WTC11 (cell line): ENCODE measurements at regions not wholly inside any gene's neighbourhood (a gene's known extent, or its start where the extent isn't known, plus 50 kb on each side); places are given as distances from the start of the nearest gene placed in this dataset.

ENCODE experiments used
- ATAC-seq: fragments of 200-7000 bp; cut with Tn5 transposase; 2 replicates; pipeline ENCODE4 v1.10.0; 2021; ENCODE audit warnings: mild to moderate bottlenecking, moderate library complexity
- CTCF ChIA-PET: fragments of 300-600 bp; sonication (Branson Sonifier 250); formaldehyde crosslinking; loops from one replicate; lab custom pipeline; 2021; ENCODE audit warnings: antibody characterized with exemption; lab: Charles Lee
- POLR2A ChIA-PET: fragments of 350-600 bp; sonication (Branson Sonifier 250); formaldehyde crosslinking; loops from one replicate; lab custom pipeline; 2021; ENCODE audit warnings: antibody characterized with exemption; lab: Charles Lee
- DNase-seq: peaks from one replicate; pipeline ENCODE4 v3.0.0; 2021; ENCODE audit warnings: low spot score
- H3K27ac Mint-ChIP-seq: 2 replicates; pipeline ENCODE4 v1.8.0; 2021; ENCODE audit warnings: mixed read lengths
- H3K27me3 Mint-ChIP-seq: 2 replicates; pipeline ENCODE4 v1.8.0; 2021; ENCODE audit warnings: low read depth, mild to moderate bottlenecking, moderate library complexity, mixed read lengths
- H3K36me3 Mint-ChIP-seq: 2 replicates; pipeline ENCODE4 v1.8.0; 2021; ENCODE audit warnings: mixed read lengths
- H3K4me1 Mint-ChIP-seq: 2 replicates; pipeline ENCODE4 v1.8.0; 2022; ENCODE audit warnings: mixed read lengths
- H3K4me3 Mint-ChIP-seq: 2 replicates; pipeline ENCODE4 v1.8.0; 2021; ENCODE audit warnings: mild to moderate bottlenecking, moderate library complexity, mixed read lengths
- H3K9me3 Mint-ChIP-seq: 2 replicates; pipeline ENCODE4 v1.8.0; 2021; ENCODE audit warnings: mixed read lengths
- CREB1 ChIP-seq: sonication (generic); formaldehyde crosslinking; IDR thresholded peaks from 2 replicates; pipeline ENCODE4 v1.8.0; 2023; ENCODE audit warnings: mild to moderate bottlenecking, missing genetic modification reagents
- ESRRA ChIP-seq: sonication (generic); formaldehyde crosslinking; IDR thresholded peaks from 2 replicates; pipeline ENCODE4 v1.8.1; 2022; ENCODE audit warnings: mild to moderate bottlenecking, missing genetic modification reagents, borderline replicate concordance
- FOXJ3 ChIP-seq: sonication (generic); formaldehyde crosslinking; IDR thresholded peaks from 2 replicates; pipeline ENCODE4 v1.9.0; 2021; ENCODE audit warnings: missing genetic modification reagents, mild to moderate bottlenecking, borderline replicate concordance
- GABPB1 ChIP-seq: sonication (generic); formaldehyde crosslinking; IDR thresholded peaks from 2 replicates; pipeline ENCODE4 v1.8.1; 2023; ENCODE audit warnings: mild to moderate bottlenecking, missing genetic modification reagents
- NR2C2 ChIP-seq: sonication (generic); formaldehyde crosslinking; IDR thresholded peaks from 2 replicates; pipeline ENCODE4 v1.8.0; 2022; ENCODE audit warnings: mild to moderate bottlenecking, missing genetic modification reagents
- NR3C1 ChIP-seq: sonication (generic); formaldehyde crosslinking; conservative IDR thresholded peaks from 2 replicates; pipeline ENCODE4 v1.8.1; 2023; ENCODE audit warnings: low read depth, mild to moderate bottlenecking, missing genetic modification reagents
- SMAD3 ChIP-seq: sonication (generic); formaldehyde crosslinking; IDR thresholded peaks from 2 replicates; pipeline ENCODE4 v1.8.0; 2022; ENCODE audit warnings: missing genetic modification reagents, mild to moderate bottlenecking, borderline replicate concordance
- TEAD1 ChIP-seq: sonication (generic); formaldehyde crosslinking; IDR thresholded peaks from 2 replicates; pipeline ENCODE4 v1.8.0; 2022; ENCODE audit warnings: mild to moderate bottlenecking, missing genetic modification reagents
- TP53 ChIP-seq: sonication (generic); formaldehyde crosslinking; IDR thresholded peaks from 2 replicates; pipeline ENCODE4 v1.8.1; 2023; ENCODE audit warnings: mild to moderate bottlenecking, missing genetic modification reagents
- ZNF232 ChIP-seq: sonication (generic); formaldehyde crosslinking; IDR thresholded peaks from 2 replicates; pipeline ENCODE4 v1.8.0; 2022; ENCODE audit warnings: mild to moderate bottlenecking, missing genetic modification reagents
- ZNF263 ChIP-seq: sonication (generic); formaldehyde crosslinking; IDR thresholded peaks from 2 replicates; pipeline ENCODE4 v1.8.1; 2022; ENCODE audit warnings: low read depth, mild to moderate bottlenecking, moderate library complexity, missing genetic modification reagents
- ZNF671 ChIP-seq: fragments of 250-450 bp; sonication (Bioruptor Pico); IDR thresholded peaks from 2 replicates; pipeline ENCODE4 v1.8.0; 2021; ENCODE audit warnings: mild to moderate bottlenecking
- TF ChIP-seq, protein P1 (sequence below): fragments of 200-600 bp; IDR thresholded peaks from 2 replicates; pipeline ENCODE4 v1.8.0; 2022; ENCODE audit warnings: antibody characterized with exemption
- TF ChIP-seq, protein P2 (sequence below): sonication (generic); formaldehyde crosslinking; conservative IDR thresholded peaks from 2 replicates; pipeline ENCODE4 v1.8.1; 2022; ENCODE audit warnings: mild to moderate bottlenecking, missing genetic modification reagents
- TF ChIP-seq, protein P3 (sequence below): sonication (generic); formaldehyde crosslinking; IDR thresholded peaks from 2 replicates; pipeline ENCODE4 v1.8.1; 2023; ENCODE audit warnings: mild to moderate bottlenecking, missing genetic modification reagents, moderate library complexity
- TF ChIP-seq, protein P4 (sequence below): sonication (generic); formaldehyde crosslinking; IDR thresholded peaks from 2 replicates; pipeline ENCODE4 v1.8.0; 2022; ENCODE audit warnings: mild to moderate bottlenecking, missing genetic modification reagents
- TF ChIP-seq, protein P5 (sequence below): sonication (generic); formaldehyde crosslinking; IDR thresholded peaks from 2 replicates; pipeline ENCODE4 v1.8.1; 2023; ENCODE audit warnings: mild to moderate bottlenecking, missing genetic modification reagents
- TF ChIP-seq, protein P6 (sequence below): fragments of 250-450 bp; sonication (Bioruptor Pico); IDR thresholded peaks from 2 replicates; pipeline ENCODE4 v2.1.2; 2022; ENCODE audit warnings: mild to moderate bottlenecking, moderate library complexity
- TF ChIP-seq, protein P7 (sequence below): sonication (generic); formaldehyde crosslinking; IDR thresholded peaks from 2 replicates; pipeline ENCODE4 v1.8.0; 2022; ENCODE audit warnings: mild to moderate bottlenecking, missing genetic modification reagents
- TF ChIP-seq, protein P8 (sequence below): fragments of 250-450 bp; sonication (Bioruptor Pico); IDR thresholded peaks from 2 replicates; pipeline ENCODE4 v1.9.0; 2021; ENCODE audit warnings: moderate library complexity, mild to moderate bottlenecking, inconsistent platforms, borderline replicate concordance

DNA sequence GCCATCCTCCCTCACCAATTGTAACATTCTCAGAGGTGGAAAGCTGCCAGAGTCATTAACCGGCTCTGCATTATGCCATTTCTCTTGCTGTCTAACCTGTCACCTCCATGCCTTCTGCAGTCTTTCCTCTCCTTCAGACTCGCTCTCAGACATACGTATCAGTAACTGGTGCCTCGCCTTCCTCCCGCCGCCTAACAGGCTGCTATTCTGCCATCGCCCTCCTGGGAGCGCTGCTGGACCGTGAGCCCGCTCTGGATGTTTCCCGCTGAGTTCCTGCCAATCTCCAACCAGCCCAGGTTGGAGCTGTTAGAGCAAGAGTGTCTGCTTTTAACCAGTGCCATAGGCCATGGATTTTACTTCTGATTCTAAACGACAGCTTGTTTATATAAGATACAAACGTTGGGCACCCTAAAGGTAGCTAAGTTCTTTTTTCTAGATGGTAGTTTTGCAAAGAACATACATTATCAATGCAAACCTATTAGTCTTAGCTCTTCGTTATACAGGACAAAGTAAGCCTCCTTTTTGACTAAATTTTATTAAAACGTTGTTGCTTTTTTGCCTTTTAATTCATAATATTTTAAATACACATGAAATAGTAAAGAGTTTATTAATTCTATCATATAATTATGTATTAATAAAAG lies 59.5 kb upstream of the NEIL3 start:
- Mint-ChIP-seq H3K4me1 (peaks cover 4% of the 10 kb centered on the region), H3K27me3 (no peaks in the 10 kb centered on the region), H3K9me3 (no peaks in the 10 kb centered on the region), H3K4me3 (no peak overlapping the region), H3K36me3 (no peaks in the 10 kb centered on the region), H3K27ac (no peak overlapping the region; the same call in 1 of the 2 replicates)
- TF ChIP-seq, protein P1, sequence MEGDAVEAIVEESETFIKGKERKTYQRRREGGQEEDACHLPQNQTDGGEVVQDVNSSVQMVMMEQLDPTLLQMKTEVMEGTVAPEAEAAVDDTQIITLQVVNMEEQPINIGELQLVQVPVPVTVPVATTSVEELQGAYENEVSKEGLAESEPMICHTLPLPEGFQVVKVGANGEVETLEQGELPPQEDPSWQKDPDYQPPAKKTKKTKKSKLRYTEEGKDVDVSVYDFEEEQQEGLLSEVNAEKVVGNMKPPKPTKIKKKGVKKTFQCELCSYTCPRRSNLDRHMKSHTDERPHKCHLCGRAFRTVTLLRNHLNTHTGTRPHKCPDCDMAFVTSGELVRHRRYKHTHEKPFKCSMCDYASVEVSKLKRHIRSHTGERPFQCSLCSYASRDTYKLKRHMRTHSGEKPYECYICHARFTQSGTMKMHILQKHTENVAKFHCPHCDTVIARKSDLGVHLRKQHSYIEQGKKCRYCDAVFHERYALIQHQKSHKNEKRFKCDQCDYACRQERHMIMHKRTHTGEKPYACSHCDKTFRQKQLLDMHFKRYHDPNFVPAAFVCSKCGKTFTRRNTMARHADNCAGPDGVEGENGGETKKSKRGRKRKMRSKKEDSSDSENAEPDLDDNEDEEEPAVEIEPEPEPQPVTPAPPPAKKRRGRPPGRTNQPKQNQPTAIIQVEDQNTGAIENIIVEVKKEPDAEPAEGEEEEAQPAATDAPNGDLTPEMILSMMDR, result peak; percentile 86
- TF ChIP-seq, protein P2, sequence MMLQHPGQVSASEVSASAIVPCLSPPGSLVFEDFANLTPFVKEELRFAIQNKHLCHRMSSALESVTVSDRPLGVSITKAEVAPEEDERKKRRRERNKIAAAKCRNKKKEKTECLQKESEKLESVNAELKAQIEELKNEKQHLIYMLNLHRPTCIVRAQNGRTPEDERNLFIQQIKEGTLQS (CRISPR knock-in tag), result no peak
- CTCF ChIA-PET, result interaction anchor here (0.6 to 1.9 kb wide), 41 partner anchors 14 to 592 kb away, joined by 3 to 46 read pairs (median 4); partner anchors contain the start of genes AGA and NEIL3
- POLR2A ChIA-PET, result interaction anchor here (0.6 kb wide), 1 partner anchor 98 kb away, joined by 3 read pairs; no protein-coding TSS in a partner anchor
- ATAC-seq (peak; percentile 99), DNase-seq (peak; percentile 79)

DNA sequence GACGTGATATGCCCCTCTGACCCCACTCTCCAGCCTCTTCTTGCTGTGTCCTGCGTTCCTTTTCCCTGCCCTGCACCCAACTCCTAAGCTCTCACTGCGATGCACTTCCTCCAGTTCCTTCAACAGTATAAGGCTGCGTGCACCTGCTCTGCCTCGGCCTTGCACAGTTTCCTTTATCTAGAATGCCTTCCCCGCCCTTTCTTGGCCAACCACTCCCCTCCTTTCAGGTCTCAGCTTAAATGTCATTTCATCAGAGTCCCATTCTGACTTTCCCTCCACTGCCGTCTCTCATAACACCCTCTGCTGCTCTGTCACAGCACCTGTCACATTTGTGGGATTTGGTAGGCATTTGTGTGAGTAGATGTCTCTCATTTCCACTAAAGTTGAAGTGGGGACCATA lies 58.4 kb upstream of the NEIL3 start:
- TF ChIP-seq CREB1, result no peak
- Mint-ChIP-seq H3K4me1 (peaks cover 12% of the 10 kb centered on the region), H3K9me3 (no peaks in the 10 kb centered on the region), H3K4me3 (no peak overlapping the region), H3K27ac (no peak overlapping the region), H3K27me3 (no peaks in the 10 kb centered on the region), H3K36me3 (no peaks in the 10 kb centered on the region)
- DNase-seq (no peak), ATAC-seq (no peak)
- POLR2A ChIA-PET, result no interaction called here
- CTCF ChIA-PET, result interaction anchor here (0.7 to 1.9 kb wide), 5 partner anchors 13 to 204 kb away, joined by 3 to 46 read pairs (median 12); partner anchors contain the start of gene AGA

DNA sequence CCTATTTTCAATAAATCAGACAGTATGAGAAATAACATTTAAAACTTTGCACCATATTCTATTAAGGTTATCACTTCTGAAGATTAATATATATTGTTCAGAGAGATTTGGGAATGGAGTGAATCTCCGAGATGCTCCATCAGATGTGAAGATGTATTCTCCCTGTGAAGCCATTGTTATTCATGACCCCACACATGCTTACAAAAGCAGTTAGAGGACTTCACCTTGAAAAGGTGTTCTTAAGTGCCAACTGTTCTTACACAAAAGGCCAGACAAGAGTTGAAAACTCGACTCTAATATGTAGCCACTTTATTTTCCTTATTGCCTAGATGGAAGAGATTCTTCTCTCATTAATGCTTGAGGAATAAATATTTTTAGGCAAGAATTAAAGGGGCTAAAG lies 54.3 kb upstream of the NEIL3 start:
- DNase-seq, result no peak
- no peak for TF ChIP-seq ZNF671 (CRISPR knock-in tag)
- no peak for TF ChIP-seq GABPB1 (CRISPR knock-in tag)
- no peak for TF ChIP-seq SMAD3 (CRISPR knock-in tag)
- TF ChIP-seq TEAD1 (CRISPR knock-in tag), result no peak
- TF ChIP-seq, protein P3, sequence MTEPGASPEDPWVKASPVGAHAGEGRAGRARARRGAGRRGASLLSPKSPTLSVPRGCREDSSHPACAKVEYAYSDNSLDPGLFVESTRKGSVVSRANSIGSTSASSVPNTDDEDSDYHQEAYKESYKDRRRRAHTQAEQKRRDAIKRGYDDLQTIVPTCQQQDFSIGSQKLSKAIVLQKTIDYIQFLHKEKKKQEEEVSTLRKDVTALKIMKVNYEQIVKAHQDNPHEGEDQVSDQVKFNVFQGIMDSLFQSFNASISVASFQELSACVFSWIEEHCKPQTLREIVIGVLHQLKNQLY (CRISPR knock-in tag), result no peak
- no peak for TF ChIP-seq ESRRA
- TF ChIP-seq, protein P4, sequence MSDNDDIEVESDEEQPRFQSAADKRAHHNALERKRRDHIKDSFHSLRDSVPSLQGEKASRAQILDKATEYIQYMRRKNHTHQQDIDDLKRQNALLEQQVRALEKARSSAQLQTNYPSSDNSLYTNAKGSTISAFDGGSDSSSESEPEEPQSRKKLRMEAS (CRISPR knock-in tag), result no peak
- no peak for TF ChIP-seq FOXJ3
- no peak for TF ChIP-seq NR2C2 (CRISPR knock-in tag)
- TF ChIP-seq TP53, result no peak
- no peak for TF ChIP-seq ZNF263
- TF ChIP-seq, protein P5, sequence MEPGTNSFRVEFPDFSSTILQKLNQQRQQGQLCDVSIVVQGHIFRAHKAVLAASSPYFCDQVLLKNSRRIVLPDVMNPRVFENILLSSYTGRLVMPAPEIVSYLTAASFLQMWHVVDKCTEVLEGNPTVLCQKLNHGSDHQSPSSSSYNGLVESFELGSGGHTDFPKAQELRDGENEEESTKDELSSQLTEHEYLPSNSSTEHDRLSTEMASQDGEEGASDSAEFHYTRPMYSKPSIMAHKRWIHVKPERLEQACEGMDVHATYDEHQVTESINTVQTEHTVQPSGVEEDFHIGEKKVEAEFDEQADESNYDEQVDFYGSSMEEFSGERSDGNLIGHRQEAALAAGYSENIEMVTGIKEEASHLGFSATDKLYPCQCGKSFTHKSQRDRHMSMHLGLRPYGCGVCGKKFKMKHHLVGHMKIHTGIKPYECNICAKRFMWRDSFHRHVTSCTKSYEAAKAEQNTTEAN (CRISPR knock-in tag), result no peak
- TF ChIP-seq, protein P2 (CRISPR knock-in tag), result no peak
- TF ChIP-seq, protein P6, sequence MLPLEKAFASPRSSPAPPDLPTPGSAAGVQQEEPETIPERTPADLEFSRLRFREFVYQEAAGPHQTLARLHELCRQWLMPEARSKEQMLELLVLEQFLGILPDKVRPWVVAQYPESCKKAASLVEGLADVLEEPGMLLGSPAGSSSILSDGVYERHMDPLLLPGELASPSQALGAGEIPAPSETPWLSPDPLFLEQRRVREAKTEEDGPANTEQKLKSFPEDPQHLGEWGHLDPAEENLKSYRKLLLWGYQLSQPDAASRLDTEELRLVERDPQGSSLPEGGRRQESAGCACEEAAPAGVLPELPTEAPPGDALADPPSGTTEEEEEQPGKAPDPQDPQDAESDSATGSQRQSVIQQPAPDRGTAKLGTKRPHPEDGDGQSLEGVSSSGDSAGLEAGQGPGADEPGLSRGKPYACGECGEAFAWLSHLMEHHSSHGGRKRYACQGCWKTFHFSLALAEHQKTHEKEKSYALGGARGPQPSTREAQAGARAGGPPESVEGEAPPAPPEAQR (CRISPR knock-in tag), result no peak
- TF ChIP-seq ZNF232 (CRISPR knock-in tag), result no peak
- TF ChIP-seq, protein P7, sequence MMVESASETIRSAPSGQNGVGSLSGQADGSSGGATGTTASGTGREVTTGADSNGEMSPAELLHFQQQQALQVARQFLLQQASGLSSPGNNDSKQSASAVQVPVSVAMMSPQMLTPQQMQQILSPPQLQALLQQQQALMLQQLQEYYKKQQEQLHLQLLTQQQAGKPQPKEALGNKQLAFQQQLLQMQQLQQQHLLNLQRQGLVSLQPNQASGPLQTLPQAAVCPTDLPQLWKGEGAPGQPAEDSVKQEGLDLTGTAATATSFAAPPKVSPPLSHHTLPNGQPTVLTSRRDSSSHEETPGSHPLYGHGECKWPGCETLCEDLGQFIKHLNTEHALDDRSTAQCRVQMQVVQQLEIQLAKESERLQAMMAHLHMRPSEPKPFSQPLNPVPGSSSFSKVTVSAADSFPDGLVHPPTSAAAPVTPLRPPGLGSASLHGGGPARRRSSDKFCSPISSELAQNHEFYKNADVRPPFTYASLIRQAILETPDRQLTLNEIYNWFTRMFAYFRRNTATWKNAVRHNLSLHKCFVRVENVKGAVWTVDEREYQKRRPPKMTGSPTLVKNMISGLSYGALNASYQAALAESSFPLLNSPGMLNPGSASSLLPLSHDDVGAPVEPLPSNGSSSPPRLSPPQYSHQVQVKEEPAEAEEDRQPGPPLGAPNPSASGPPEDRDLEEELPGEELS (CRISPR knock-in tag), result no peak
- TF ChIP-seq CREB1, result no peak
- TF ChIP-seq NR3C1 (CRISPR knock-in tag), result no peak
- TF ChIP-seq, protein P8, sequence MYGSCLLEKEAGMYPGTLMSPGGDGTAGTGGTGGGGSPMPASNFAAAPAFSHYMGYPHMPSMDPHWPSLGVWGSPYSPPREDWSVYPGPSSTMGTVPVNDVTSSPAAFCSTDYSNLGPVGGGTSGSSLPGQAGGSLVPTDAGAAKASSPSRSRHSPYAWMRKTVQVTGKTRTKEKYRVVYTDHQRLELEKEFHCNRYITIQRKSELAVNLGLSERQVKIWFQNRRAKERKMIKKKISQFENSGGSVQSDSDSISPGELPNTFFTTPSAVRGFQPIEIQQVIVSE (CRISPR knock-in tag), result no peak
- Mint-ChIP-seq H3K36me3 (no peaks in the 10 kb centered on the region), H3K9me3 (peaks cover 6% of the 10 kb centered on the region), H3K27me3 (no peaks in the 10 kb centered on the region; the same call in 1 of the 2 replicates), H3K4me1 (peaks cover 12% of the 10 kb centered on the region), H3K27ac (no peak overlapping the region), H3K4me3 (no peak overlapping the region)
- ATAC-seq, result peak; percentile 51
- CTCF ChIA-PET, result interaction anchor here (2.3 kb wide), 1 partner anchor 126 kb away, joined by 7 read pairs; no protein-coding TSS in a partner anchor
- POLR2A ChIA-PET, result no interaction called here
